ENCODE measurements at regions not wholly inside any gene's neighbourhood (a gene's known extent, or its start where the extent isn't known, plus 50 kb on each side); places are given as distances from the start of the nearest gene placed in this dataset.
"Not testable (repeated sequence)": the region's sequence is repeated elsewhere in the genome, so short reads cannot be mapped to it uniquely, and the experiment has no call there.

- no peak for DNase-seq (ENCODE audit: low read depth)
Measured at GRCh38 chr19:57027360-57027759, 92.4 kb upstream of the USP29 start.

- DNase-seq (ENCODE audit: low read depth) = no peak
Measured at GRCh38 chr19:57028804-57029525, 90.8 kb upstream of the USP29 start.

GRCh38 chr19:57031106-57031505 lies 88.7 kb upstream of the USP29 start:
- no peak for DNase-seq (ENCODE audit: low read depth)

- no peak for DNase-seq (ENCODE audit: low read depth)
Measured at GRCh38 chr19:57033576-57033975, 86.2 kb upstream of the USP29 start.

- no peak for DNase-seq (ENCODE audit: low read depth)
Measured at GRCh38 chr19:57034544-57034943, 85.2 kb upstream of the USP29 start.

GRCh38 chr19:57035740-57036139 lies 84.0 kb upstream of the USP29 start:
- not testable (repeated sequence) for DNase-seq (ENCODE audit: low read depth)

GRCh38 chr19:57037556-57037955 lies 82.2 kb upstream of the USP29 start:
- no peak for DNase-seq (ENCODE audit: low read depth)

- no peak for DNase-seq (ENCODE audit: low read depth)
Measured at GRCh38 chr19:57047743-57048142, 72.0 kb upstream of the USP29 start.

GRCh38 chr19:57050863-57051262 lies 68.9 kb upstream of the USP29 start:
- no peak for DNase-seq (ENCODE audit: low read depth)

GRCh38 chr19:57052081-57052480 lies 67.7 kb upstream of the USP29 start:
- peak; percentile 14 for DNase-seq (ENCODE audit: low read depth)

GRCh38 chr19:57053401-57053800 lies 66.4 kb upstream of the USP29 start:
- no peak for DNase-seq (ENCODE audit: low read depth)

- no peak for DNase-seq (ENCODE audit: low read depth)
Measured at GRCh38 chr19:57055956-57056355, 63.8 kb upstream of the USP29 start.

- DNase-seq (ENCODE audit: low read depth) = peak; percentile 96
Measured at GRCh38 chr19:57057036-57057686, 62.6 kb upstream of the USP29 start.

- DNase-seq (ENCODE audit: low read depth) = no peak
Measured at GRCh38 chr19:57058871-57059270, 60.9 kb upstream of the USP29 start.

GRCh38 chr19:57063070-57063469 lies 56.7 kb upstream of the USP29 start:
- DNase-seq (ENCODE audit: low read depth) = no peak

GRCh38 chr19:57067440-57067839 lies 52.3 kb upstream of the USP29 start:
- DNase-seq (ENCODE audit: low read depth) = no peak

- DNase-seq (ENCODE audit: low read depth) = no peak
Measured at GRCh38 chr19:57068311-57068710, 51.5 kb upstream of the USP29 start.

- no peak for DNase-seq (ENCODE audit: low read depth)
Measured at GRCh38 chr19:57068921-57069697, 50.7 kb upstream of the USP29 start.

All from myocyte (in vitro differentiated cells).